LNCAP (cell line): ENCODE measurements at regions not wholly inside any gene's neighbourhood (a gene's known extent, or its start where the extent isn't known, plus 50 kb on each side); places are given as distances from the start of the nearest gene placed in this dataset.

Experiments used
- CTCF ChIP-seq: fragments of 450-650 bp; IDR thresholded peaks from 2 replicates; pipeline ENCODE4 v1.5.1; 2017; ENCODE audit warnings: mild to moderate bottlenecking

GRCh38 chr3:13125092-13126015 lies 52.1 kb upstream of the IQSEC1 start:
- TF ChIP-seq CTCF = no peak

- TF ChIP-seq CTCF = no peak
These were observed 51.4 kb upstream of the IQSEC1 start for GRCh38 chr3:13124631-13125030.

- no peak for TF ChIP-seq CTCF
These were observed 50.5 kb upstream of the IQSEC1 start for GRCh38 chr3:13123765-13124164.

- no peak for TF ChIP-seq CTCF
These were observed 49.9 kb upstream of the IQSEC1 start for GRCh38 chr3:13123013-13123654.
